Left lung (tissue), 4 donors: ENCODE measurements at regions not wholly inside any gene's neighbourhood (a gene's known extent, or its start where the extent isn't known, plus 50 kb on each side); places are given as distances from the start of the nearest gene placed in this dataset.

Source experiments
- ATAC-seq: fragments of 200-7000 bp; cut with Tn5 transposase; one replicate; pipeline ENCODE4 v1.9.1; 2020; ENCODE audit warnings: moderate library complexity
- DNase-seq, 4 donors: peaks; one replicate each; pipeline ENCODE4 v3.0.0-alpha.2; 2013 to 2020
- H3K27ac ChIP-seq, 2 donors: fragments of 200-600 bp; sonication (generic) in 1 of 2; one replicate each; pipeline versions ENCODE4 v1.5.0 to v1.8.0; 2020 to 2021
- H3K27me3 ChIP-seq, 2 donors: fragments of 200-600 bp; sonication (generic) in 1 of 2; one replicate each; pipeline versions ENCODE4 v1.5.0 to v1.8.0; 2020 to 2021
- H3K36me3 ChIP-seq, 2 donors: fragments of 200-600 bp; sonication (generic) in 1 of 2; one replicate each; pipeline versions ENCODE4 v1.5.0 to v1.8.0; 2020 to 2021
- H3K4me1 ChIP-seq, 2 donors: fragments of 200-600 bp; one replicate each; pipeline ENCODE4 v1.8.0; 2021
- H3K4me3 ChIP-seq, 2 donors: fragments of 200-600 bp; sonication (generic) in 1 of 2; one replicate each; pipeline versions ENCODE4 v1.5.0 to v1.8.0; 2020 to 2021; ENCODE audit warnings: mild to moderate bottlenecking in 1 of 2
- H3K9me3 ChIP-seq, 2 donors: fragments of 200-600 bp; sonication (generic) in 1 of 2; one replicate each; pipeline versions ENCODE4 v1.5.0 to v1.8.0; 2020 to 2021
- intact Hi-C, 2 donors: fragments of 100-400 bp; cut with DNase I; formaldehyde crosslinking; loops; one replicate each; pipeline versions ENCODE4 v1.11.2 to v1.14.2; 2022
- TF ChIP-seq, protein P1 (sequence below), 2 donors: fragments of 200-600 bp; sonication (generic) in 1 of 2; IDR thresholded peaks; one replicate each; pipeline versions ENCODE4 v1.5.0 to v1.8.0; 2021; ENCODE audit warnings: antibody characterized with exemption in 2 of 2
- donor health status: DM: no; HTN: yes; CAD: no.
- donor health status: DM: no; HTN: no; CAD: no.

DNA sequence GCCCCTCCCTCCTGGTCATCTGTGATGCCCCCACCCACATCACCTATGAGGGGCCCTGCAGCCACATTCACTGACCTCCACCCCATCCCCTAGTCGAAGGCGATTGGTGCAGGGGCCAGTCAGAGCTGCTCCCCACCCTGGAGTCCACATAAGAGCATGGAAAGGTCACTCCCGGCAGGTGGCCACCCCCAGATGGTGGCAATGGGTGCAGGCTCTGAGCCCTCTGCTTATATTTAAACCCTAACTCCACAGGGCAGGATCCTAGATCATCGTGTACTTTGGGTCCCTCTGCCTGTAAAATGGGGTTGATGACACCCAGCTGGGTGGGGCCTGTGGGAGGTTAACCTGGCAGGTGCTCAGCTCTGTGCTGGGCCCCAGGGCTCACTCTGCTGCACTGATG is 186.8 kb upstream of the C1orf174 start:
- DNase-seq (no peak), ATAC-seq (no peak)
- Histone ChIP-seq H3K9me3 (peaks cover 0 to 12% of the 10 kb centered on the region in 2 donors), H3K4me3 (no peak overlapping the region), H3K27ac (no peak overlapping the region), H3K4me1 (no peaks in the 10 kb centered on the region), H3K36me3 (no peaks in the 10 kb centered on the region), H3K27me3 (peaks cover 0 to 28% of the 10 kb centered on the region in 2 donors)
- intact Hi-C loops: no loop called here
- TF ChIP-seq, protein P1, sequence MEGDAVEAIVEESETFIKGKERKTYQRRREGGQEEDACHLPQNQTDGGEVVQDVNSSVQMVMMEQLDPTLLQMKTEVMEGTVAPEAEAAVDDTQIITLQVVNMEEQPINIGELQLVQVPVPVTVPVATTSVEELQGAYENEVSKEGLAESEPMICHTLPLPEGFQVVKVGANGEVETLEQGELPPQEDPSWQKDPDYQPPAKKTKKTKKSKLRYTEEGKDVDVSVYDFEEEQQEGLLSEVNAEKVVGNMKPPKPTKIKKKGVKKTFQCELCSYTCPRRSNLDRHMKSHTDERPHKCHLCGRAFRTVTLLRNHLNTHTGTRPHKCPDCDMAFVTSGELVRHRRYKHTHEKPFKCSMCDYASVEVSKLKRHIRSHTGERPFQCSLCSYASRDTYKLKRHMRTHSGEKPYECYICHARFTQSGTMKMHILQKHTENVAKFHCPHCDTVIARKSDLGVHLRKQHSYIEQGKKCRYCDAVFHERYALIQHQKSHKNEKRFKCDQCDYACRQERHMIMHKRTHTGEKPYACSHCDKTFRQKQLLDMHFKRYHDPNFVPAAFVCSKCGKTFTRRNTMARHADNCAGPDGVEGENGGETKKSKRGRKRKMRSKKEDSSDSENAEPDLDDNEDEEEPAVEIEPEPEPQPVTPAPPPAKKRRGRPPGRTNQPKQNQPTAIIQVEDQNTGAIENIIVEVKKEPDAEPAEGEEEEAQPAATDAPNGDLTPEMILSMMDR (IDR thresholded peaks at IDR 0.05): no peak

DNA sequence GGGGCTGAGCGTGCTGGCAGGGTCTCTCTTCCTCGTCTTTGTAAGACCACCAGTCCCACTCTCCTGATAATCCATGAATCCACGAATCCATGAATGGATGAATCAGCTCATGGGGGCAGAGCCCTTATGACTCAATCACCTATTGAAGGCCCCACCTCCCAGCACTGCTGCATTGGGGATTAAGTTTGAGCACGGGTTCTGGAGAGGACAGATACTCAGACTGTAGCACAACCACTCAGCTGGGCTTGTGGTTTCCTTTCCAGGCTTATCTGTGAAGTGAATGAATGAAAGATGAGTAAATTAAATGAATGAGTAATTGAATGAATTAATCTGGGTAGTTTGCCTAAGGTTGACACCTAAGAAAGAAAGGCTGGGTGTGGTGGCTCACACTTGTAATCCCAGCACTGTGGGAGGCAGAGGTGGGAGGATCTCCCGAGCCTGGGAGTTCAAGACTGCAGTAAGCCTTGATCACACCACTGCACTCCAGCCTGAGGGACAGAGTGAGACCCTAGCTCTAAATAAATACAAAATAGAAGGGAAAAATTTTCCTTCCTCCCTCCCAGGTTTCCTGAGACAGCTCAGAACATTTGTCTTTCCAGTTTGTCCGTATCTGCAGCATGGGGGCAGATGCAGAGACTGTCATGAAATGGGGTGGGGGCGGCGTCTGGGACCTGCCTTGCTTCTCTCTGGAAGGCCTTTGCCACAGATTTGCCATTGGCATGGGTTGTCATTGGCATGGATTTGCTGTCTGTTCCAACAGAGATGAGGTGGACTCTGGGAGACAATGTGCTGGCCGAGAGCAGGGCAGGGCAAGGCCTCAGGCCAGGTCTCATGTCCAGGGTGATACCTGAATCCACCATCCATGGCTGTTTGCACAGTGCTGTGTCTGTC is 187.7 kb upstream of the C1orf174 start:
- ATAC-seq (no peak), DNase-seq (no peak)
- H3K36me3 ChIP-seq: no peaks in the 10 kb centered on the region
- no peak overlapping the region for H3K27ac ChIP-seq
- TF ChIP-seq, protein P1 (IDR thresholded peaks at IDR 0.05): no peak
- intact Hi-C loops: no loop called here
- H3K9me3 ChIP-seq: peaks cover 0 to 17% of the 10 kb centered on the region in 2 donors
- no peak overlapping the region for H3K4me3 ChIP-seq
- H3K4me1 ChIP-seq: no peaks in the 10 kb centered on the region
- peaks cover 0 to 23% of the 10 kb centered on the region in 2 donors for H3K27me3 ChIP-seq

DNA sequence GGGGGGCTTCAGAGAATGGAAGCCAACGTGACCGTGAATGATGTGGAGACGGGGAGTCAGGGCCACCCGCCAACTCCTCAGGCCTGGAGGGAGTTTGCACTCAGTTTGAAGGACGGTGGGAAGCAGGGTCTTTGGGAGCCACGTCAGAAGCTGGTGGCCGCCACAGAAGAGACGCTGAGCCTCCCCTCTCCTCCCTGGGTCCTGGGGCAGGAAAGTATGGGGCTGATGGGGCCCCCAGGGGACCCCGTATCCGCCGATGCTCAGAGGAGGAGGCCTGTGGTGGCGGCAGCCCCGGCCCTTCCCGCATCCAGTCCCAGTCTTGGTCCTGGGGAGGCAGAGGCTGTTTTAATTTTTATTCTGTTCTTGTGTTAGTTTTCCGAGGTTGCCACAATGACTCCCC is 188.6 kb upstream of the C1orf174 start:
- Histone ChIP-seq H3K27ac (no peak overlapping the region), H3K9me3 (peaks cover 0 to 19% of the 10 kb centered on the region in 2 donors), H3K27me3 (peaks cover 0 to 17% of the 10 kb centered on the region in 2 donors), H3K4me3 (no peak overlapping the region), H3K36me3 (no peaks in the 10 kb centered on the region), H3K4me1 (no peaks in the 10 kb centered on the region)
- intact Hi-C loops: no loop called here
- ATAC-seq: no peak
- TF ChIP-seq, protein P1 (IDR thresholded peaks at IDR 0.05): no peak
- no peak for DNase-seq

- TF ChIP-seq, protein P1 (IDR thresholded peaks at IDR 0.05): no peak
- intact Hi-C loops: no loop called here
Observed at GRCh38 chr1:4089421-4090175, 189.5 kb upstream of the C1orf174 start.

GRCh38 chr1:4090556-4090955 is 190.5 kb upstream of the C1orf174 start:
- no peaks in the 10 kb centered on the region for H3K36me3 ChIP-seq
- DNase-seq (no peak), ATAC-seq (no peak)
- peaks cover 0 to 24% of the 10 kb centered on the region in 2 donors for H3K9me3 ChIP-seq
- H3K27ac ChIP-seq: no peak overlapping the region
- H3K27me3 ChIP-seq: peaks cover 0 to 27% of the 10 kb centered on the region in 2 donors
- H3K4me3 ChIP-seq: no peak overlapping the region
- TF ChIP-seq, protein P1 (IDR thresholded peaks at IDR 0.05): no peak
- intact Hi-C loops: no loop called here
- no peaks in the 10 kb centered on the region for H3K4me1 ChIP-seq

More at GRCh38 chr1:4089421-4090175, 189.5 kb upstream of the C1orf174 start:
- ATAC-seq (no peak), DNase-seq (no peak)
- Histone ChIP-seq H3K27me3 (peaks cover 0 to 26% of the 10 kb centered on the region in 2 donors), H3K4me1 (no peaks in the 10 kb centered on the region), H3K9me3 (peaks cover 0 to 22% of the 10 kb centered on the region in 2 donors), H3K36me3 (no peaks in the 10 kb centered on the region), H3K4me3 (no peak overlapping the region), H3K27ac (no peak overlapping the region)
